MM.1S (cell line): ENCODE measurements at regions not wholly inside any gene's neighbourhood (a gene's known extent, or its start where the extent isn't known, plus 50 kb on each side); places are given as distances from the start of the nearest gene placed in this dataset.

Experiments
- DNase-seq: peaks from one replicate; pipeline ENCODE4 v3.0.0-alpha.2; 2015
- H2AFZ ChIP-seq: fragments of 300-600 bp; sonication (generic); 2 replicates; pipeline ENCODE4 v1.6.0; 2016; ENCODE audit warnings: antibody characterized with exemption, low read length
- H3F3A ChIP-seq: fragments of 300-600 bp; sonication (generic); 2 replicates; pipeline ENCODE4 v1.6.1; 2016; ENCODE audit warnings: mild to moderate bottlenecking, antibody characterized with exemption, low read length, moderate library complexity, mixed read lengths; ENCODE audit not compliant: insufficient read depth
- H3K27ac ChIP-seq: fragments of 300-600 bp; sonication (generic); 2 replicates; pipeline ENCODE4 v1.5.1; 2016; ENCODE audit warnings: mild to moderate bottlenecking, low read length
- H3K27me3 ChIP-seq: fragments of 300-600 bp; sonication (generic); replicated peaks from 2 replicates; pipeline ENCODE4 v1.6.0; 2016; ENCODE audit warnings: low read length; ENCODE audit not compliant: insufficient read depth
- H3K36me3 ChIP-seq: fragments of 300-600 bp; sonication (generic); replicated peaks from 2 replicates; pipeline ENCODE4 v1.6.1; 2016; ENCODE audit warnings: mild to moderate bottlenecking, low read length, mixed read lengths; ENCODE audit not compliant: insufficient read depth
- H3K4me1 ChIP-seq: fragments of 300-600 bp; sonication (generic); 2 replicates; pipeline ENCODE4 v1.6.1; 2016; ENCODE audit warnings: low read length, mixed read lengths
- H3K4me2 ChIP-seq: fragments of 300-600 bp; sonication (generic); 2 replicates; pipeline ENCODE4 v1.6.0; 2016; ENCODE audit warnings: low read depth, low read length
- H3K4me3 ChIP-seq: fragments of 300-600 bp; sonication (generic); 2 replicates; pipeline ENCODE4 v1.5.1; 2016; ENCODE audit warnings: low read length, mixed read lengths
- H3K79me2 ChIP-seq: fragments of 300-600 bp; sonication (generic); 2 replicates; pipeline ENCODE4 v1.6.1; 2016; ENCODE audit warnings: mixed run types, low read length, mixed read lengths
- H3K9ac ChIP-seq: fragments of 300-600 bp; sonication (generic); 2 replicates; pipeline ENCODE4 v1.6.1; 2016; ENCODE audit warnings: low read length, mixed read lengths
- H3K9me2 ChIP-seq: fragments of 300-600 bp; sonication (generic); replicated peaks from 2 replicates; pipeline ENCODE4 v1.6.1; 2016; ENCODE audit warnings: mild to moderate bottlenecking, low read length, mixed read lengths; ENCODE audit not compliant: insufficient read depth
- H3K9me3 ChIP-seq: fragments of 300-600 bp; sonication (generic); replicated peaks from 2 replicates; pipeline ENCODE4 v1.6.1; 2016; ENCODE audit warnings: mild to moderate bottlenecking, low read length, mixed read lengths; ENCODE audit not compliant: insufficient read depth
- H4K20me1 ChIP-seq: fragments of 300-600 bp; sonication (generic); 2 replicates; pipeline ENCODE4 v1.6.1; 2016; ENCODE audit warnings: mild to moderate bottlenecking, low read length, moderate library complexity, mixed read lengths; ENCODE audit not compliant: insufficient read depth
- EZH2 ChIP-seq: fragments of 300-600 bp; sonication (generic); optimal IDR thresholded peaks from 2 replicates; pipeline ENCODE3; 2017; ENCODE audit warnings: low read depth, mild to moderate bottlenecking, antibody characterized with exemption, low read length, mixed read lengths
- EZH2phosphoT487 ChIP-seq: fragments of 300-600 bp; sonication (generic); IDR thresholded peaks from 2 replicates; pipeline ENCODE4 v1.6.1; 2018; ENCODE audit warnings: antibody characterized with exemption, low read length
- TF ChIP-seq, protein P1 (sequence below): fragments of 300-600 bp; sonication (generic); IDR thresholded peaks from 2 replicates; pipeline ENCODE4 v1.5.1; 2016; ENCODE audit warnings: antibody characterized with exemption, low read length, mixed read lengths

- H3K79me2 ChIP-seq = no peaks in the 10 kb centered on the region
- no peak overlapping the region for H2AFZ ChIP-seq
- no peak for DNase-seq
- H3K9me2 ChIP-seq = no peaks in the 10 kb centered on the region
- TF ChIP-seq, protein P1, sequence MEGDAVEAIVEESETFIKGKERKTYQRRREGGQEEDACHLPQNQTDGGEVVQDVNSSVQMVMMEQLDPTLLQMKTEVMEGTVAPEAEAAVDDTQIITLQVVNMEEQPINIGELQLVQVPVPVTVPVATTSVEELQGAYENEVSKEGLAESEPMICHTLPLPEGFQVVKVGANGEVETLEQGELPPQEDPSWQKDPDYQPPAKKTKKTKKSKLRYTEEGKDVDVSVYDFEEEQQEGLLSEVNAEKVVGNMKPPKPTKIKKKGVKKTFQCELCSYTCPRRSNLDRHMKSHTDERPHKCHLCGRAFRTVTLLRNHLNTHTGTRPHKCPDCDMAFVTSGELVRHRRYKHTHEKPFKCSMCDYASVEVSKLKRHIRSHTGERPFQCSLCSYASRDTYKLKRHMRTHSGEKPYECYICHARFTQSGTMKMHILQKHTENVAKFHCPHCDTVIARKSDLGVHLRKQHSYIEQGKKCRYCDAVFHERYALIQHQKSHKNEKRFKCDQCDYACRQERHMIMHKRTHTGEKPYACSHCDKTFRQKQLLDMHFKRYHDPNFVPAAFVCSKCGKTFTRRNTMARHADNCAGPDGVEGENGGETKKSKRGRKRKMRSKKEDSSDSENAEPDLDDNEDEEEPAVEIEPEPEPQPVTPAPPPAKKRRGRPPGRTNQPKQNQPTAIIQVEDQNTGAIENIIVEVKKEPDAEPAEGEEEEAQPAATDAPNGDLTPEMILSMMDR = no peak
- TF ChIP-seq EZH2 = no peak
- TF ChIP-seq EZH2phosphoT487 = no peak
- H3K27ac ChIP-seq = no peak overlapping the region
- H3K27me3 ChIP-seq = no peaks in the 10 kb centered on the region
- H4K20me1 ChIP-seq = no peaks in the 10 kb centered on the region
- no peaks in the 10 kb centered on the region for H3K9me3 ChIP-seq
- H3K9ac ChIP-seq = no peak overlapping the region
- no peak overlapping the region for H3K4me2 ChIP-seq
- no peaks in the 10 kb centered on the region for H3K4me1 ChIP-seq
- H3F3A ChIP-seq = no peaks in the 10 kb centered on the region
- H3K36me3 ChIP-seq = no peaks in the 10 kb centered on the region
- H3K4me3 ChIP-seq = no peak overlapping the region
Measured at GRCh38 chr1:157272264-157272663, 134.1 kb upstream of the ETV3 start.

- no peak overlapping the region for H3K4me2 ChIP-seq
Measured at GRCh38 chr1:157270705-157271274, 132.6 kb upstream of the ETV3 start.

GRCh38 chr1:157269656-157270375 lies 131.6 kb upstream of the ETV3 start:
- Histone ChIP-seq H3K4me2 (no peak overlapping the region), H3F3A (no peaks in the 10 kb centered on the region), H4K20me1 (no peaks in the 10 kb centered on the region), H3K27ac (no peak overlapping the region), H3K27me3 (no peaks in the 10 kb centered on the region), H3K4me3 (no peak overlapping the region), H3K9me2 (no peaks in the 10 kb centered on the region), H3K36me3 (no peaks in the 10 kb centered on the region), H3K9ac (no peak overlapping the region), H3K9me3 (no peaks in the 10 kb centered on the region), H3K79me2 (no peaks in the 10 kb centered on the region), H3K4me1 (no peaks in the 10 kb centered on the region), H2AFZ (no peak overlapping the region)
- peak; percentile 19 for DNase-seq
- TF ChIP-seq, protein P1 = no peak
- TF ChIP-seq EZH2 (no peak), EZH2phosphoT487 (no peak)

More at GRCh38 chr1:157270705-157271274, 132.6 kb upstream of the ETV3 start:
- Histone ChIP-seq H3K27me3 (no peaks in the 10 kb centered on the region), H3K4me1 (no peaks in the 10 kb centered on the region), H3K36me3 (no peaks in the 10 kb centered on the region), H2AFZ (no peak overlapping the region), H3K9ac (no peak overlapping the region), H3K9me3 (no peaks in the 10 kb centered on the region), H3K27ac (no peak overlapping the region), H3K9me2 (no peaks in the 10 kb centered on the region), H3K79me2 (no peaks in the 10 kb centered on the region), H3F3A (no peaks in the 10 kb centered on the region), H4K20me1 (no peaks in the 10 kb centered on the region), H3K4me3 (no peak overlapping the region)
- DNase-seq = no peak
- TF ChIP-seq EZH2 = no peak
- TF ChIP-seq, protein P1 = no peak
- no peak for TF ChIP-seq EZH2phosphoT487
